ENCODE measurements at regions not wholly inside any gene's neighbourhood (a gene's known extent, or its start where the extent isn't known, plus 50 kb on each side); places are given as distances from the start of the nearest gene placed in this dataset.
"Not testable (repeated sequence)": the region's sequence is repeated elsewhere in the genome, so short reads cannot be mapped to it uniquely, and the experiment has no call there.

GRCh38 chr14:48378541-48378940, 703.1 kb upstream of the MDGA2 start:
- DNase-seq = no peak

- no peak for DNase-seq
Observed at GRCh38 chr14:48373981-48374380, 698.6 kb upstream of the MDGA2 start.

- DNase-seq = no peak
Observed at GRCh38 chr14:48350971-48351370, 675.6 kb upstream of the MDGA2 start.

- DNase-seq = no peak
Observed at GRCh38 chr14:48349689-48350088, 674.3 kb upstream of the MDGA2 start.

GRCh38 chr14:48341069-48341468, 665.7 kb upstream of the MDGA2 start:
- no peak for DNase-seq

- no peak for DNase-seq
Observed at GRCh38 chr14:48333221-48333920, 658.0 kb upstream of the MDGA2 start.

- DNase-seq = no peak
Observed at GRCh38 chr14:48331421-48331820, 656.0 kb upstream of the MDGA2 start.

DNA sequence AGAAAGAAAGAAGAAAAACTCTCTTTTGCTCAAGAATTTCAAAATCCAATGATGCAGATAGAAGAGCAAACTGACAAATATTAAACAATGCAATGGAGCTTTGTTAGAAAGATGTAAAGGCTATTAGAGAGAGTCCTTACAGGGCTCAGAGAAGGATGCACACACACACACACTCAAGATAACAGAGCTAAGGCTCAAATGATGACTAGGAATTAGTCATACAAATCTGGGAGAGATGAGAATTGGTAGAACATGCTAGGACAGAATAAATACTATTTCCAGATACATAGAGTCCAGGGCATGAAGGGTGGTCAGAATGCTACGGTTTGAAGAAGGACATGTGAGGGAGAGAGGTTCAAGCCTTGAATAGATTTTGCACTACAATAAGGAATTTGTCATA, 650.1 kb upstream of the MDGA2 start:
- no peak for DNase-seq

DNA sequence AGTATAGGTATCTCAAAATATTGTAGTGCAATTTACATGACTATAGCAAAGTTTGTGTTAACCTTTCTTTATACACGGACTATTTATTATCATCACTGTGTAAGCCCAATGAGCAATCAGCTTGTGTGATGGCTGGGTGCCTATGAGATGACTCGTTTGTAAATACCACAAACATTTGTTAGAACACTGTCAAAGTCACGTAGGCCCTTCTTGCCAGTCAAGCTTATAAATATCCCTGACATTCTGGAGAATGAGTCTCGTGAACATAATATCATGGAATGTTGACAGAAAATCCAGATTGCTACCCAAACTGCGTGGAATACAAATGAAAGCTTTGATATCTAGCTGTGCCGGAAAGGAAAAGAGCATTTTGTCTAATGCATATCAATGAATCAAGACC, 648.3 kb upstream of the MDGA2 start:
- DNase-seq = no peak

GRCh38 chr14:48319823-48320222, 644.4 kb upstream of the MDGA2 start:
- DNase-seq = no peak

DNA sequence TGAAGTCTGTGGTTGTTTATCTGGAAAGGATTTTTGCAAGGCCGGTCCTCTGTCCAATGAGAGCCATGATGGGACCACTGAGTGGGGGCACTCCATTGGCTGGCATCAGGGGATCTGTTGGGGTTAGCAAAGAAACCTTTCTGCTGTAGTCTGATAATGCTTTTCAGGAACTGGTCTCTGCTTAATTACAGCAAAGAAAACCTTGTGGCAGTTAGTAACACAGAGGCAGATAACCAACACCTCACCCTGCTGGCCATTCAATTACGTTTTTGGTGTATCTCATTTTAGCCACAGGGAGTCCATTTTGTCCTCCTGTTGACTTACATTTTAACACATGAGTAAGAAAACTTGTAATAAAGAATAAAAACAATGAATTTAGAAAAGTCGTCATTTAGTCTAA, 629.3 kb upstream of the MDGA2 start:
- DNase-seq = no peak

GRCh38 chr14:48289701-48290100, 614.3 kb upstream of the MDGA2 start:
- no peak for DNase-seq

- not testable (repeated sequence) for DNase-seq
Observed at GRCh38 chr14:48285217-48285616, 609.8 kb upstream of the MDGA2 start.

DNA sequence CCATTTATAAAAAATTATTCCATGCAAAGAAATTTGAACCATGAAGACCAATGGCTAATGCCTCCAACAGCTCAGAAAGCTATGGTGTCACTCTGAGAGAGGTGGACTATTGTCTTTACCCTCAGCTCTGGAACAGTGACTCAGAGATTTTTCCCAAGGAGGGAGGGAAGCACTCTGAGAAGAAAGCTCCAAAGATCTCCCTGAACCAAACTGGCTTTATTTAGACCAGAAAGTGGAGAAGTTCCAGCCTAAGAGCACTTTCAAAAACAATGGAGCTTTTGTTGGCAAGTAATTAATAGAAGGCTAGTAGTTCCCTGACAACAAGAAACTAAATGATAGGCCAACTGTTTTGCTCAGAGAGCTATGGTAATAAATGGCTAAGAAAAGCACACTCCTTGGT, 599.9 kb upstream of the MDGA2 start:
- no peak for DNase-seq

GRCh38 chr14:48274826-48275225, 599.4 kb upstream of the MDGA2 start:
- DNase-seq = no peak

- not testable (repeated sequence) for DNase-seq
Observed at GRCh38 chr14:48267926-48268325, 592.5 kb upstream of the MDGA2 start.

- DNase-seq = not testable (repeated sequence)
Observed at GRCh38 chr14:48266201-48266600, 590.8 kb upstream of the MDGA2 start.

- DNase-seq = no peak
Observed at GRCh38 chr14:48261436-48261835, 586.0 kb upstream of the MDGA2 start.

DNA sequence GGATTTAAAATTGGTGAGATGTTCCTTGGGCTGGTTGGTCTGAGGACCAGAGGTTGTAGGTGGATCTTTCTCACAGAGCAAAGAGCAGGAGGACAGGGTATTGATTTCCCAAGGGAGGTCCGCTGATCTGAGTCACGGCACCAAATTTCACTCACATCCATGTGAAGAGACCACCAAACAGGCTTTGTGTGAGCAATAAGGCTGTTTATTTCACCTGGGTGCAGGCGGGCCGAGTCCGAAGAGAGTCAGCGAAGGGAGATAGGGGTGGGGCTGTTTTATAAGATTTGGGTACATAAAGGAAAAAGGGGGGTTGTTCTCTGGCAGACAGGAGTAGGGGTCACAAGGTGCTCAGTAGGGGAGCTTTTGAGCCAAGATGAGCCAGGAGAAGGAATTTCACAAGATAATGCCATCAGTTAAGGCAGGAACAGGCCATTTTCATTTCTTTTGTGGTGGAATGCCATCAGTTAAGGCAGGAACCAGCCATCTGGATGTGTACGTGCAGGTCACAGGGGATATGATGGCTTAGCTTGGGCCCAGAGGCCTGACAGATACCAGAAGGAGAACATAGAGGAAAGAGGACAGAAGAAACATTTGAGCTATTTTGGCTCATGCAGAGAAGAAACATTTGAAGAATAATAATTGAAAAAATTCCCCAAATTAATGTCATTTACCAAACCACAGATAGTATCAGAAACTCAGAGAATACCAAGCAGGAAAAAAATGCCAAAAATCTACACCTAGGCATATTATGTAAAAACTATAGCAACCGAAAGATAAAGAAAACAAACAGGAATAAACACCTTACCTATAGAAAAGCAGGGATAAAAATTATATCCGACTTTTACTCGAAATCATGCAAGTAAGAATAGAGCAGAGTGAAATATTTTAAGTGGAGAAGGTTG, 585.2 kb upstream of the MDGA2 start:
- not testable (repeated sequence) for DNase-seq

- DNase-seq = not testable (repeated sequence)
Observed at GRCh38 chr14:48259876-48260275, 584.5 kb upstream of the MDGA2 start.

DNA sequence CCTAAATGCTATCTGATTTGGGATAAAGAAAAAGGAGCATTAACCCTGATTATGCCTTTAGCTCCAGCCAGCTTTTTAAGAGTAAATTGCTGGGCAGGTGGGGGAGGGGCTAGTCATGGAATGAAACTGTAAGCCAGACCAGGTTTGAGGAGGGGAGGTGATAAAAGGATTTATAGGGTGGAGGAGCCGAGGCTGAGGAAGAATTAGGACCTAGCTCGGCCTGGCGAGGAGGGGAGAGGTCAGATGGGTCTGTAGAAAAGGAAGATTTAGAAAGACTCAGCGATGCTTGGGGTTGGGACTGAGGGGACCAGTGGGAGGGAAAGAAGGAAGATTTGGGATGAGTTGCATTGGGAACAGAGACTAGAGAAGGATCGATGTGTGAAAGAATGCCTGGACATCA, 583.8 kb upstream of the MDGA2 start:
- not testable (repeated sequence) for DNase-seq

DNA sequence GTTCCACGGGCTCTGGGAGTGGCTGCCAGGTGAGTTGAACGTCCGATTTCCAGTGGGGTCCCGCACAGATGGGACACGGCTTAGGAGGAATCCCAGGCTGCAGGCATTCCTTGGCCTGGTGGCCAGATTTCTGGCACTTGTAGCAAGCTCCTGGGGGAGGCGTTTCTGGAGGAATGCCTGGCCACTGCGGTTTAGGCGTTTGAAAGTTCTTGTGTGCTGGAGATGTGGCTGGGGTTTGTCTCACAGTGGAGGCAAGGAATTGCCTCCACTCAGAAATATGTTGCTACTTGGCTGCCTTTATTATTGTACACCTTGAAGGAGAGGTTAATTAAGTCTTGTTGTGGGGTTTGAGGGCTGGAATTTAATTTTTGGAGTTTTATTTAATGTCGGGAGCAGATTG, 583.3 kb upstream of the MDGA2 start:
- DNase-seq = not testable (repeated sequence)

- no peak for DNase-seq
Observed at GRCh38 chr14:48253020-48253419, 577.6 kb upstream of the MDGA2 start.

GRCh38 chr14:48251290-48251689, 575.9 kb upstream of the MDGA2 start:
- DNase-seq = no peak

All from fibroblast of skin of back (primary cell).